HEK293 (cell line): ENCODE measurements at regions not wholly inside any gene's neighbourhood (a gene's known extent, or its start where the extent isn't known, plus 50 kb on each side); places are given as distances from the start of the nearest gene placed in this dataset.

Experiments used
- CTCF ChIP-seq: fragments of 450-650 bp; formaldehyde crosslinking; IDR thresholded peaks from 2 replicates; pipeline ENCODE4 v1.5.1; 2016; ENCODE audit warnings: missing biosample characterization, missing genetic modification characterization
- REST ChIP-seq: fragments of 450-650 bp; formaldehyde crosslinking; IDR thresholded peaks from 2 replicates; pipeline ENCODE4 v1.5.1; 2016; ENCODE audit warnings: missing biosample characterization, missing genetic modification characterization
- SP7 ChIP-seq: fragments of 450-650 bp; formaldehyde crosslinking; IDR thresholded peaks from 2 replicates; pipeline ENCODE4 v1.5.1; 2016; ENCODE audit warnings: missing biosample characterization, missing genetic modification characterization
- TCF7L2 ChIP-seq: IDR thresholded peaks from 2 replicates; pipeline ENCODE4 v1.6.1; 2011; ENCODE audit warnings: low read depth, mild to moderate bottlenecking, inconsistent platforms, low read length, moderate library complexity, borderline replicate concordance
- ZBTB1 ChIP-seq: fragments of 450-650 bp; formaldehyde crosslinking; IDR thresholded peaks from 2 replicates; pipeline ENCODE4 v1.5.1; 2016; ENCODE audit warnings: missing biosample characterization, missing genetic modification characterization
- ZFP3 ChIP-seq: fragments of 450-650 bp; formaldehyde crosslinking; IDR thresholded peaks from 2 replicates; pipeline ENCODE4 v1.5.1; 2016; ENCODE audit warnings: low read depth, missing biosample characterization, missing genetic modification characterization
- ZNF274 ChIP-seq, 2 experiments: fragments of 200-500 bp in 1 of 2; fragments of 450-650 bp in 1 of 2; sonication (Bioruptor generic) in 1 of 2; formaldehyde crosslinking in 1 of 2; IDR thresholded peaks; 2 replicates each; pipeline versions ENCODE4 v1.5.1 to v1.6.1; 2014 to 2016; ENCODE audit warnings: borderline replicate concordance in 1 of 2, inconsistent platforms in 1 of 2, low read length in 1 of 2, missing biosample characterization in 1 of 2, missing genetic modification characterization in 1 of 2
- ZNF335 ChIP-seq: fragments of 450-650 bp; formaldehyde crosslinking; conservative IDR thresholded peaks from 2 replicates; pipeline ENCODE4 v1.5.1; 2016; ENCODE audit warnings: missing biosample characterization, missing genetic modification characterization
- ZNF701 ChIP-seq: fragments of 450-650 bp; formaldehyde crosslinking; IDR thresholded peaks from 2 replicates; pipeline ENCODE4 v1.5.1; 2016; ENCODE audit warnings: missing biosample characterization, missing genetic modification characterization

GRCh38 chr6:37552267-37552666, 52.6 kb upstream of the CCDC167 start:
- TF ChIP-seq CTCF (tag by site-specific recombination), result no peak
- TF ChIP-seq ZFP3 (tag by site-specific recombination), result no peak
- no peak for TF ChIP-seq ZNF274 (IDR thresholded peaks at IDR 0.05; ENCODE audit: low read length)
- TF ChIP-seq ZNF274 (tag by site-specific recombination; IDR thresholded peaks at IDR 0.05; ENCODE audit: borderline replicate concordance), result no peak
- TF ChIP-seq ZBTB1 (tag by site-specific recombination), result no peak
- TF ChIP-seq TCF7L2, result no peak
- no peak for TF ChIP-seq REST (tag by site-specific recombination)
- TF ChIP-seq SP7, result no peak
- TF ChIP-seq ZNF335 (tag by site-specific recombination), result no peak
- no peak for TF ChIP-seq ZNF701
